Right lobe of liver (tissue), 4 donors: ENCODE measurements at regions not wholly inside any gene's neighbourhood (a gene's known extent, or its start where the extent isn't known, plus 50 kb on each side); places are given as distances from the start of the nearest gene placed in this dataset.

Experiments
- CTCF ChIP-seq, 4 donors: fragments of 200-600 bp in 3 of 4; fragments of 450-650 bp in 1 of 4; IDR thresholded peaks; one replicate each; pipeline versions ENCODE4 v1.5.1 to v1.8.0; 2016 to 2022; ENCODE audit warnings: antibody characterized with exemption in 4 of 4, mild to moderate bottlenecking in 2 of 4
- POLR2A ChIP-seq: fragments of 450-650 bp; IDR thresholded peaks from one replicate; pipeline ENCODE4 v1.6.1; 2017; ENCODE audit warnings: antibody characterized with exemption, mild to moderate bottlenecking
- donor health status: DM: no; HTN: no; CAD: no.
- donor health status: DM: no; HTN: no; CAD: no.
- donor health status: DM: no; HTN: yes; CAD: no.

DNA sequence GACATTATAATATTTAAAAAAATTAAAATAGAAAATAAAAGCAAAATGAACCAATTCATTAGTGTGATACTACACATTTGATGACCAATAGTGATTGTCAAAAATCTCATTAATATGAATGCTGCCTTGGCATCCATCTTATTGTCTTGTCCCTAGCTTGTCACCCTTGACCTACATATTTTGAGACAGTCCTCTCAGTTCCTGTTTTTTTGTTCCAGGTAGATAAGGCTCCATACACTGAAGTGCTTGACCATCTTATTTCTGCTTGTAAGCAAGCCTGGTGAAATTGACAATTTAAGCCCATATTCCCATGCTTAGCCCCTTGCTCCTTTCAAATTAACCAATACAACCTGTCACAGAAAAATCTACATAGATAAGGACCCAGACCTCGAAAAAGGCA is 534.0 kb upstream of the FMR1 start:
- TF ChIP-seq CTCF (IDR thresholded peaks at IDR 0.05) (no peak), POLR2A (no peak)
